AG10803 (cell line): ENCODE measurements at regions not wholly inside any gene's neighbourhood (a gene's known extent, or its start where the extent isn't known, plus 50 kb on each side); places are given as distances from the start of the nearest gene placed in this dataset.
"Not testable (repeated sequence)": the region's sequence is repeated elsewhere in the genome, so short reads cannot be mapped to it uniquely, and the experiment has no call there.

Experiments
- DNase-seq: peaks from one replicate; pipeline ENCODE4 v3.0.0; 2010; ENCODE audit warnings: low read depth
- H3K4me3 ChIP-seq: 2 replicates; pipeline ENCODE4 v1.5.1; 2011; ENCODE audit warnings: mild to moderate bottlenecking, low read length, control low read depth
- CTCF ChIP-seq: conservative IDR thresholded peaks from 2 replicates; pipeline ENCODE4 v1.5.1; 2011; ENCODE audit warnings: mild to moderate bottlenecking, low read length, control low read depth, inconsistent platforms

DNA sequence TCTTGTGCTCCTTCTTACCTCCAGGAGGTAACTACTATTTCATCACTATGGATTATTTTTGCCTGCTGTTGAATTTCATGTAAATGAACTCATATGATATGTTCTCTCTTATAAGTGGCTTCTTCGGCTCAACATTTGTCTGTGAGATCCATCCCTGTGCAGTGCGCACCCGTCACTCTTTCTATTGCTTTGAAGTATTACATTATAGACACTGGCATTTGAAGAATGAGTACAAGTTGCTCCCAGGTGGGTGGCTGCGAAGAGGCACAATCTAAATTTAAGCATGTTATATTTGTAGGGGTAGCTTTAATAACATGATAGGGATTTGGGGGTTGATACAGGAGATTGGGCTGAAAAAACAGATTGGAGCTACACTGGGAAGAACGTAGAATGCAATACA, 809.7 kb downstream of the CCSER2 start:
- no peak for TF ChIP-seq CTCF
- H3K4me3 ChIP-seq = no peak overlapping the region
- no peak for DNase-seq

GRCh38 chr10:85139124-85139523, 810.7 kb downstream of the CCSER2 start:
- no peak overlapping the region for H3K4me3 ChIP-seq
- no peak for DNase-seq
- no peak for TF ChIP-seq CTCF

- DNase-seq, H3K4me3 ChIP-seq: not testable (repeated sequence)
Observed at GRCh38 chr10:85141520-85141919, 813.1 kb downstream of the CCSER2 start.

GRCh38 chr10:85145966-85146365, 817.6 kb downstream of the CCSER2 start:
- no peak for TF ChIP-seq CTCF
- no peak overlapping the region for H3K4me3 ChIP-seq
- DNase-seq = no peak

DNA sequence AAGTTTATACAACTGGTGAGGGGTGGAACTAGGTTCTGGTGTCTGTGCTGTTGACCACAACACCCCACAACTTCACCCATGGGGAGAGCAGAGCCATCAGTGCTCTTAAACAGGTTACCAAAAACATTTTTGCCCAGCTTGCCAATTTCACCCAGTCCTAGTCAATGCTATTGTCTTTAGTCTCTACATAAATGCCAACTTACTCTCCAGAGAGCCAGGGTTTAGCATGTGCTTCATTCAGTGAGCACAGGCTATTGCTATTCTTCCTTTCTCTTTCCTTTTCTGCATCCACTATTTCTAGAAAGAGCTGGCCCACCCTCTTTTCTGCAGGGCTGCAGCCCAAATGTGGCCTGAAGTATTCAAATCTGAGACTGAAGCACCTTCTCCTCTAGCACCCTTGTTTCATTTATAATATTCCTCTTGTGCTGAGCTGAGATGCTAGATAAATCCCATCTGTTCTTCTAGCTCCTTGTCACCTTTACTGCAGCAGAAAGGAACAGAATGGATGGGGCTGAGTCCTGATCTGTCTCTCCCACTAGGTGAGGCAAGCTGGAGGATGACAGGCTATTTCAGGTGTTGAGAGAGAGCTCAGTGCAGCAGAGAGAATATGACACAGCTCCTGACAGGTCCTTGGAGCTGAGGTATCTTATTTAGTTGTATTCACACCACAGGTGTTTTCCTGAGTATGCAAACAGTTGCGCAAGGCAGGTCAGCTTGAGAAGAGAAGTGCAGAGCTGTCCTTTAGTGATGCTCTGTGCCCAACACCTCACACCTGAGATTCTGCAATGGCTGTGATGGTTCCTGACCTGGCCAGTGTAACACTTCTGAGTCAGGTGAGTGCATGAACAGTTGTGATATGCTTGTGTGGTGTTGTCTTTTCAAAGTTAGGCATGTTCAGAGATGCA, 819.2 kb downstream of the CCSER2 start:
- no peak overlapping the region for H3K4me3 ChIP-seq
- no peak for TF ChIP-seq CTCF
- DNase-seq = no peak

DNA sequence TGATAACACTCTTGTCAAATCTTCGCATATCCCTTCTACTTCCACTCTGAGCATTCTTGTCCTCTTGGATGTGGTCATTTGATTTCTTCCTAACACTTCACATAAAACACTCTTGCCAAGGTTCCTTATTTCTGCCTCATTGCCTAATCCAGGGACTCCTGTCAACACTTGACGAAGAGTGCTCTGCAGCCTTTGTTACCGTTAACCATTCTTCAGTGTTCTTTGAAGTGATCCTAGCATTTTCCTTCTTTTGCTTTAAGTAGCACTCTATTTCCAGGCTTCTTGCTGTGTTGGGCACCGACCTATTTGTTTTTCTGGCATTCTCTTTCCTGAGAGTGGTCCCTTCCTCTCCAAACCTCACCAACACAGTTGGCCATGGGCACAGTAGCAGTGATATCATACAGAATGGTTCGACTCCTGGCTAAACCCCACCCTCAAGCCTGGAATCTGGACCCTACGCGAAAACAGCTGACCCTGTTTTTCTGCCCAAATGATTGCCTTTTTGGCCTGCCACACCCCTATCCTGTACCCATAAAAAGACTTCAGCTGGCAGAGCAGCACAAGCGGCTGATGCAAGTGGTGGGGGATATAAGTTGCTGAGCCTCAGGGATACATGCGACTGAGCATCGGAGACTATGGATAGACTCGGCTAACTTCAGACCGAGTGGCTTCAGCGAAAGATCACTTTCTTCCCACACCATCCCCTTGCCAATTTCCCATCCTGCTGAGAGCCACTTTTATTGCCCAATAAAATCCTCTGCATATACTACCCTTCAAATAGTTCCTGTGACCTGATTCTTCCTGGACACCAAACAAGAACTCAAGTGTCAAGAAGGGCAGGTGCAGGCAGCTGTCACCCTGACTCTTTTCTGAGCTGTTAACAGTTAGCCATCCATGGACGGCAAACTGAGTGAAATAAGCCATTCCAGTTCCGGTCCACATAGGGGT, 820.6 kb downstream of the CCSER2 start:
- no peak overlapping the region for H3K4me3 ChIP-seq
- no peak for TF ChIP-seq CTCF
- no peak for DNase-seq

DNA sequence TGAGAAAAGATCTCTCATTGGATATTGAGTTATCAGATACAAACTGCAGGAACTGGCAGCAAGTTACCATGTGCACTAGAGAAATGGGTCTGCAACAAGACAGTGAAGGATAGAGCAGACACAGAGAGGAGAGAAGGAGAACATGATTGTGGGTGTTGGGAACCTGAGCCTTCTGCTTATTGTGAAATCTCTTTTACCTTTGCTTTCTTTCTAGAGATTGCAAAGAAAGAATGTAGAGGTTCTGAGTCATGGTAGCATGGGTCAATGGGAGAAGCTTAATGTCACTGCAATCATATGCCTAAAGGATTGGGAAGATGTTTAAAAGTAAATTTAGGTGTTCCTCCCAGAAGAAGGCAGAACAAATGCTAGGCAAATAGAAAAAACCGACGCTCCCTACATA, 821.4 kb downstream of the CCSER2 start:
- H3K4me3 ChIP-seq = no peak overlapping the region
- DNase-seq = no peak
- TF ChIP-seq CTCF = no peak
